ENCODE measurements at regions not wholly inside any gene's neighbourhood (a gene's known extent, or its start where the extent isn't known, plus 50 kb on each side); places are given as distances from the start of the nearest gene placed in this dataset.

GRCh38 chr5:67957374-67957773, 258.2 kb upstream of the PIK3R1 start:
- no peak for TF ChIP-seq CTCF (IDR thresholded peaks at IDR 0.05)
- no peak for TF ChIP-seq EZH2 (IDR thresholded peaks at IDR 0.05; ENCODE audit: borderline replicate concordance, insufficient read depth, low read depth, low read length, poor library complexity, severe bottlenecking)

All from B cell (primary cell).